Uterus (tissue), 3 donors: ENCODE measurements at regions not wholly inside any gene's neighbourhood (a gene's known extent, or its start where the extent isn't known, plus 50 kb on each side); places are given as distances from the start of the nearest gene placed in this dataset.

Source experiments
- DNase-seq, 2 donors: peaks; one replicate each; pipeline ENCODE4 v3.0.0-alpha.2; 2019 to 2020
- H3K27ac ChIP-seq, 2 donors: fragments of 200-600 bp; sonication (generic); 1 replicate in 1 of 2; 2 replicates in 1 of 2; pipeline ENCODE4 v1.5.1; 2016 to 2018
- H3K27me3 ChIP-seq, 2 donors: fragments of 200-600 bp; sonication (generic); one replicate each; pipeline ENCODE4 v1.5.1; 2018 to 2019; ENCODE audit warnings: control low read depth in 1 of 2
- H3K36me3 ChIP-seq, 2 donors: fragments of 200-600 bp; sonication (generic); one replicate each; pipeline ENCODE4 v1.5.1; 2019; ENCODE audit warnings: control low read depth in 1 of 2
- H3K4me1 ChIP-seq, 2 donors: fragments of 200-600 bp; sonication (generic); one replicate each; pipeline ENCODE4 v1.5.1; 2018 to 2019; ENCODE audit warnings: control low read depth in 1 of 2
- H3K4me3 ChIP-seq, 2 donors: fragments of 200-600 bp; sonication (generic); 1 replicate in 1 of 2; 2 replicates in 1 of 2; pipeline ENCODE4 v1.5.1; 2018 to 2019; ENCODE audit warnings: mild to moderate bottlenecking in 1 of 2
- H3K9me3 ChIP-seq, 2 donors: fragments of 200-600 bp; sonication (generic); one replicate each; pipeline ENCODE4 v1.5.1; 2019; ENCODE audit warnings: control low read depth in 1 of 2
- POLR2A ChIP-seq, 2 donors: fragments of 450-650 bp; IDR thresholded peaks; one replicate each; pipeline ENCODE4 v1.6.1; 2016; ENCODE audit warnings: antibody characterized with exemption in 2 of 2, mild to moderate bottlenecking in 1 of 2, moderate library complexity in 1 of 2
- intact Hi-C: fragments of 100-400 bp; cut with DNase I; formaldehyde crosslinking; loops from one replicate; pipeline ENCODE4 v1.15.1; 2023; ENCODE audit warnings: low total_unique reads
- TF ChIP-seq, protein P1 (sequence below), 4 experiments: fragments of 200-600 bp in 2 of 4; fragments of 450-650 bp in 2 of 4; sonication (generic) in 2 of 4; IDR thresholded peaks; one replicate each; pipeline ENCODE4 v1.5.1; 2016 to 2019; ENCODE audit warnings: antibody characterized with exemption in 4 of 4, mild to moderate bottlenecking in 2 of 4, moderate library complexity in 1 of 4
- donor health status: DM: yes; HTN: yes; CAD: no.

DNA sequence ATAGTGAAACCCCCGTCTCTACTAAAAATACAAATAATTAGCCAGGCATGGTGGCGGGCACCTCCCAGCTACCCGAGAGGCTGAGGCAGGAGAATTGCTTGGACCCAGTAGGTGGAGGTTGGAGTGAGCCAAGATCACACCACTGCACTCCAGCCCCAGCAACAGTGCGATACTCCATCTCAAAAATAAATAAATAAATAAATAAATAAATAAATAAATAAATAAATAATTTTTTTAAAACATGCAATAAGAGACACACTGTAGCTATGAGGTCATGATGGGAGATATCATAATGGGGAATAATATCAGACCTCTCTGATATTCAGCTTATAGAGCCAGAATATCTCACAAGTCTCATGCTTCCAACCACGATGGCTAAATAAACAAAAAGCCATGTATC is 82.3 kb downstream of the CD24 start:
- intact Hi-C loops, result no loop called here
- Histone ChIP-seq H3K4me1 (no peaks in the 10 kb centered on the region), H3K27me3 (no peaks in the 10 kb centered on the region), H3K4me3 (no peak overlapping the region), H3K36me3 (no peaks in the 10 kb centered on the region), H3K27ac (no peak overlapping the region), H3K9me3 (no peaks in the 10 kb centered on the region)
- no peak for TF ChIP-seq POLR2A (IDR thresholded peaks at IDR 0.05)
- TF ChIP-seq, protein P1, sequence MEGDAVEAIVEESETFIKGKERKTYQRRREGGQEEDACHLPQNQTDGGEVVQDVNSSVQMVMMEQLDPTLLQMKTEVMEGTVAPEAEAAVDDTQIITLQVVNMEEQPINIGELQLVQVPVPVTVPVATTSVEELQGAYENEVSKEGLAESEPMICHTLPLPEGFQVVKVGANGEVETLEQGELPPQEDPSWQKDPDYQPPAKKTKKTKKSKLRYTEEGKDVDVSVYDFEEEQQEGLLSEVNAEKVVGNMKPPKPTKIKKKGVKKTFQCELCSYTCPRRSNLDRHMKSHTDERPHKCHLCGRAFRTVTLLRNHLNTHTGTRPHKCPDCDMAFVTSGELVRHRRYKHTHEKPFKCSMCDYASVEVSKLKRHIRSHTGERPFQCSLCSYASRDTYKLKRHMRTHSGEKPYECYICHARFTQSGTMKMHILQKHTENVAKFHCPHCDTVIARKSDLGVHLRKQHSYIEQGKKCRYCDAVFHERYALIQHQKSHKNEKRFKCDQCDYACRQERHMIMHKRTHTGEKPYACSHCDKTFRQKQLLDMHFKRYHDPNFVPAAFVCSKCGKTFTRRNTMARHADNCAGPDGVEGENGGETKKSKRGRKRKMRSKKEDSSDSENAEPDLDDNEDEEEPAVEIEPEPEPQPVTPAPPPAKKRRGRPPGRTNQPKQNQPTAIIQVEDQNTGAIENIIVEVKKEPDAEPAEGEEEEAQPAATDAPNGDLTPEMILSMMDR (IDR thresholded peaks at IDR 0.05), result no peak
- DNase-seq, result no peak

DNA sequence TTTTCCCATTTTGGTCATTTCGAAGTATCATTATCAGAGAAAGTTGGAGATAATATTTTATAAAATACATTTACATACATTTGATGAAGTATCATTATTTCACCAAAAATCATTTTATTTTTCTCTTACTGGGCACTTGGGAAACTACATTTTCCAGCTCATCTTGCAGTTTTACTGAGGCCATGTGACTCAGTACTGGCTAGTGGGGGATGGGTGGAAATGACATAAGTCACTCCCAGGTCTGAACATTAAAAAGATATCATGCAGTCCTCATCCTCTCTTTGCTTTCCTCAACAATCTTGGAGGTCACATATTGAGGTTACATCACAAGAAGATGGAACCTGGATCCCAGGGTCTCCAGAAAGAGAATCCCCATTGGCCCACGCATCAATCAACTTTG is 84.1 kb downstream of the CD24 start:
- no peak for TF ChIP-seq POLR2A (IDR thresholded peaks at IDR 0.05)
- TF ChIP-seq, protein P1 (IDR thresholded peaks at IDR 0.05), result no peak
- Histone ChIP-seq H3K4me3 (no peak overlapping the region), H3K27ac (no peak overlapping the region)

DNA sequence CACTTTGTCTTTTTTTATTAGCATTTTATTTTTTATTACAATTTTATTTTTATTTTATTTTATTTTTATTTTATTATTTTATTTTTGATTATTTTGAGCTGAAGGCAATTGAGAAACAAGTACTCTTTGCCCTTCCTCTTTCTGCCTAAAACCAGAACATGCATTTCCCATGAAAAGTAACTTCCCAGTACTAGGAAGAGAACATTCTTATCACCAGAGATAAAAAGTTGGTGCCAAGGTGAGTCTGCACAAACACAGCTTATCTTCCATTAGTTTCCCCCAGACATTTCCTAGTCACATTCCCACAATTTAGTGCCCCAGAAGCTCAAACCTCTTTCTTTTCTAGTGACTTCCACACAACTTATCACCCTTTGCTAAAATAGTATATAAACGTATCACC is 84.8 kb downstream of the CD24 start:
- Histone ChIP-seq H3K4me1 (no peaks in the 10 kb centered on the region), H3K9me3 (no peaks in the 10 kb centered on the region), H3K27me3 (no peaks in the 10 kb centered on the region), H3K36me3 (no peaks in the 10 kb centered on the region), H3K4me3 (no peak overlapping the region), H3K27ac (no peak overlapping the region)
- no peak for DNase-seq
- TF ChIP-seq POLR2A (IDR thresholded peaks at IDR 0.05), result no peak
- TF ChIP-seq, protein P1 (IDR thresholded peaks at IDR 0.05), result no peak
- intact Hi-C loops, result no loop called here

More for the DNA sequence above, 84.1 kb downstream of the CD24 start:
- no peaks in the 10 kb centered on the region for H3K27me3 ChIP-seq
- no peaks in the 10 kb centered on the region for H3K9me3 ChIP-seq
- intact Hi-C loops, result no loop called here
- H3K4me1 ChIP-seq, result no peaks in the 10 kb centered on the region
- DNase-seq, result no peak
- no peaks in the 10 kb centered on the region for H3K36me3 ChIP-seq

DNA sequence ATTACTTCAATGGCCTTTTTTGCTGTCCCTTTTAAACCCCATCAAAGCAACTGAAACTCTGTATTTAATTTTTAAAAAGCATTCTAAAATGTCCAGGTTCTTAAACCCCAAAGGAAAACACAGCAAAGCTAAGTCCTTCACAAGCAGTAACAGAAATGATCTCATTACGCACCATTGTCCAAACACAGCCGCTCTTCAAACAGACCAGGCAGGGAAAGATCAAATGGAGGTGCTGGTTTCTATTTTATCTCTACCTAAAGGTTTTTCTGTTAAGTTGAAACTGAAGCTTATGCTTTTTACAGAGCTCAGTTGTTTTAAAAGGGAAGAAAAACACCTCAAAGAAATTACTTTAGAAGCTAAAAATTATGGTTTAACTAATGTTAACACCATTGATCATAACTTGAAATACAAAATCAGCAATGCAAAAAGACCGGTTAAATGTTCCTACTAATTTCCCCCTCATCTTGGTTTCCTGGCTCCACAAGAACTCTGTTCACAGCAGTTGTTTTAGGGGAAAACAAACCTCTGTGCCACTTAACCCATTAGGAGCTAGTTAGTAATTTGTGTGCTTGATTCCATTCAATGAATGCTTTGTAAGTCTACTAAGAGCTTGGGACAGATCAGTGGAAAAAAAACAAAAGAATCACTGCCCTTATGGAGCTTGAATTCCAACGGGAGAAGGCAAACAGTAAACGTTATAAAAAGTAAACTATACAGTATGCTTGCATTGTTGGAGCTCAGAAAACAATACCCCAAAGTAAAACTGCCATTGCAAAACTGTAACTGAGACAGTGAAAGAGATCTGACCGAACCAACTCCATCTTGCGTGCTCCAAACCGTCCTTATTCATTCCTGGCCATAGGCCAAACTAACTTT is 87.4 kb downstream of the CD24 start:
- H3K27ac ChIP-seq, result no peak overlapping the region
- no peak overlapping the region for H3K4me3 ChIP-seq
- no peaks in the 10 kb centered on the region for H3K27me3 ChIP-seq
- no peaks in the 10 kb centered on the region for H3K36me3 ChIP-seq
- no peaks in the 10 kb centered on the region for H3K9me3 ChIP-seq
- TF ChIP-seq, protein P1 (IDR thresholded peaks at IDR 0.05), result no peak
- no peak for TF ChIP-seq POLR2A (IDR thresholded peaks at IDR 0.05)
- intact Hi-C loops, result no loop called here
- H3K4me1 ChIP-seq, result no peaks in the 10 kb centered on the region
- no peak for DNase-seq

DNA sequence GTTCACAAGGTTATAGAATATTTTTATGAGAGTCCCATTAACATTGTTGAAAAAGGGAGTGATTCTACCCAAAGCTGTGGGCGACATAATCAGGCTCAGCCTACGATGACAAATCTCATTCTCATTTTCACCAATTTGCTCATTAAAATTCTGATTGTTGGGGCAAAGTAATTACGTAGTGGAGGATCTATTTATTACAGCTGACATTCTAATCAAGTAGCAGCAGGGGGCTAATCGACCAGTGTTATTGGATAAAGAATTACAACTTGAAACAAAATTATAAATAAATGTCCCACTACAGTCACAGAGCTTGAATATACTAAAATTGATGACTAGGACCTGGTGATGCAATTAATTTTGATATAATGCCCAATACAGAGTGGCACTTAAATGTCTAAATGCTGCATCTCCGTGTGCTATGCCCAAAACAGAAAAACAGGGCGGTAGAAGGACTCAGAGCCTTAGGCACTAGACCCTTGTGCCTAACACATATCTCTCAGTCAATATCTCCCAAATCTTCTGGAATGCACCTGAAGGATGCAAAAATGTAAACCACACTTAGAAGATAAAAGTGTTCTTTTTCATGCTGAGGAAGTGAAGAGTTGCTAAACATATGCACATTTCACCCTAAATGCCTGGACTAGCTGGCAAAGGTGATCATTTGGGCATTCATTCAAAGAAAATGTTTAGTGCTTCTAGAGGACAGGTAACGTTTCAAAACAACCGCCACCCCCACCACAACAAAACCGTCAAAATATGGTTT is 88.3 kb downstream of the CD24 start:
- intact Hi-C loops, result no loop called here
- no peaks in the 10 kb centered on the region for H3K4me1 ChIP-seq

More for the DNA sequence above, 88.3 kb downstream of the CD24 start:
- H3K27me3 ChIP-seq, result no peaks in the 10 kb centered on the region
- H3K36me3 ChIP-seq, result no peaks in the 10 kb centered on the region
- no peaks in the 10 kb centered on the region for H3K9me3 ChIP-seq
- H3K4me3 ChIP-seq, result no peak overlapping the region
- no peak for DNase-seq
- no peak overlapping the region for H3K27ac ChIP-seq
- no peak for TF ChIP-seq POLR2A (IDR thresholded peaks at IDR 0.05)
- TF ChIP-seq, protein P1 (IDR thresholded peaks at IDR 0.05), result no peak
